Brain microvascular endothelial cell (primary cell): ENCODE measurements at regions not wholly inside any gene's neighbourhood (a gene's known extent, or its start where the extent isn't known, plus 50 kb on each side); places are given as distances from the start of the nearest gene placed in this dataset.
"Not testable (repeated sequence)": the region's sequence is repeated elsewhere in the genome, so short reads cannot be mapped to it uniquely, and the experiment has no call there.

Experiments used
- DNase-seq: peaks from one replicate; pipeline ENCODE4 v3.0.0-alpha.2; 2020
- H3K27ac ChIP-seq: fragments of 250-450 bp; sonication (Bioruptor Pico); 2 replicates; pipeline ENCODE4 v1.5.1; 2020; ENCODE audit warnings: mild to moderate bottlenecking, moderate library complexity
- H3K27me3 ChIP-seq: fragments of 250-450 bp; sonication (Bioruptor Pico); replicated peaks from 2 replicates; pipeline ENCODE4 v1.5.1; 2020; ENCODE audit warnings: mild to moderate bottlenecking
- H3K36me3 ChIP-seq: fragments of 250-450 bp; sonication (Bioruptor Pico); replicated peaks from 2 replicates; pipeline ENCODE4 v1.5.1; 2020; ENCODE audit warnings: mild to moderate bottlenecking
- H3K4me3 ChIP-seq: 2 replicates; pipeline ENCODE4 v1.5.1; 2011; ENCODE audit warnings: low read depth, mild to moderate bottlenecking, control low read depth, low read length, moderate library complexity
- in situ Hi-C: cut with HindIII; loops from 2 replicates; pipeline ENCODE4 v1.10.0; 2017; ENCODE audit warnings: low sequenced_read_pairs, low pct_ligation_motif_present
- TF ChIP-seq, protein P1 (sequence below): IDR thresholded peaks from 2 replicates; pipeline ENCODE4 v1.5.1; 2011; ENCODE audit warnings: low read depth, mild to moderate bottlenecking, moderate library complexity, low read length, control low read depth, inconsistent platforms; ENCODE audit errors: missing control alignments

GRCh38 chr11:15341587-15341986 lies 226.9 kb downstream of the INSC start:
- no peaks in the 10 kb centered on the region for H3K27me3 ChIP-seq
- no peak for DNase-seq
- H3K4me3 ChIP-seq, result no peak overlapping the region
- TF ChIP-seq, protein P1, sequence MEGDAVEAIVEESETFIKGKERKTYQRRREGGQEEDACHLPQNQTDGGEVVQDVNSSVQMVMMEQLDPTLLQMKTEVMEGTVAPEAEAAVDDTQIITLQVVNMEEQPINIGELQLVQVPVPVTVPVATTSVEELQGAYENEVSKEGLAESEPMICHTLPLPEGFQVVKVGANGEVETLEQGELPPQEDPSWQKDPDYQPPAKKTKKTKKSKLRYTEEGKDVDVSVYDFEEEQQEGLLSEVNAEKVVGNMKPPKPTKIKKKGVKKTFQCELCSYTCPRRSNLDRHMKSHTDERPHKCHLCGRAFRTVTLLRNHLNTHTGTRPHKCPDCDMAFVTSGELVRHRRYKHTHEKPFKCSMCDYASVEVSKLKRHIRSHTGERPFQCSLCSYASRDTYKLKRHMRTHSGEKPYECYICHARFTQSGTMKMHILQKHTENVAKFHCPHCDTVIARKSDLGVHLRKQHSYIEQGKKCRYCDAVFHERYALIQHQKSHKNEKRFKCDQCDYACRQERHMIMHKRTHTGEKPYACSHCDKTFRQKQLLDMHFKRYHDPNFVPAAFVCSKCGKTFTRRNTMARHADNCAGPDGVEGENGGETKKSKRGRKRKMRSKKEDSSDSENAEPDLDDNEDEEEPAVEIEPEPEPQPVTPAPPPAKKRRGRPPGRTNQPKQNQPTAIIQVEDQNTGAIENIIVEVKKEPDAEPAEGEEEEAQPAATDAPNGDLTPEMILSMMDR, result no peak
- no peak overlapping the region for H3K27ac ChIP-seq
- in situ Hi-C loops, result no loop called here
- H3K36me3 ChIP-seq, result no peaks in the 10 kb centered on the region

- H3K4me3 ChIP-seq, result no peak overlapping the region
- no peak overlapping the region for H3K27ac ChIP-seq
- in situ Hi-C loops, result no loop called here
- H3K36me3 ChIP-seq, result no peaks in the 10 kb centered on the region
- H3K27me3 ChIP-seq, result no peaks in the 10 kb centered on the region
- TF ChIP-seq, protein P1, result no peak
- DNase-seq, result no peak
These were observed 227.4 kb downstream of the INSC start for GRCh38 chr11:15342163-15342562.

GRCh38 chr11:15346907-15347306 lies 232.2 kb downstream of the INSC start:
- Histone ChIP-seq H3K27me3 (no peaks in the 10 kb centered on the region), H3K4me3 (no peak overlapping the region), H3K27ac (no peak overlapping the region), H3K36me3 (no peaks in the 10 kb centered on the region)
- in situ Hi-C loops, result no loop called here
- TF ChIP-seq, protein P1, result no peak
- no peak for DNase-seq

- in situ Hi-C loops, result no loop called here
These were observed 233.4 kb downstream of the INSC start for GRCh38 chr11:15347969-15348734.

DNA sequence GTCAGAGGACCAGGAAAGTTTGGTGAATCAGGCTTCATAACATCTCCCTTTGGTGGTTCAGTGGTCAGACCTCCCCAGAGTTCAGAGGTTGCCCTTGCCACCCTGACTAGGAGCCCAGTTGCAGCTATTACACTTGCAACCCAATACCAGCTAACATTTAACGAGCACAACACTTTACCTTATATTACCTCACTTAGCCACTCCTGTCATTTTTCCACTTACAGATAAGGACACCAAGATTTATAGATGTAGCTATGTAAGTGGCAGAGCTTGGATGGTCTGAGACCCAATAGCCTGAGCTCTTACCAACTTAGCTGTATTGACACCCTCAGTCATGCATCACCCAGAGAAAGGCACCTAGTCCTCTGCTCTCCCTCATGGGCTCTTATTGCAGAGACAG lies 234.7 kb downstream of the INSC start:
- in situ Hi-C loops, result no loop called here
- TF ChIP-seq, protein P1, result no peak

More at GRCh38 chr11:15347969-15348734, 233.4 kb downstream of the INSC start:
- no peak overlapping the region for H3K27ac ChIP-seq
- no peaks in the 10 kb centered on the region for H3K27me3 ChIP-seq
- H3K4me3 ChIP-seq, result no peak overlapping the region
- H3K36me3 ChIP-seq, result no peaks in the 10 kb centered on the region
- TF ChIP-seq, protein P1, result no peak
- DNase-seq, result no peak

GRCh38 chr11:15361316-15361715 lies 246.6 kb downstream of the INSC start:
- Histone ChIP-seq H3K27ac (no peak overlapping the region), H3K27me3 (no peaks in the 10 kb centered on the region), H3K4me3 (no peak overlapping the region), H3K36me3 (no peaks in the 10 kb centered on the region)
- TF ChIP-seq, protein P1, result no peak
- in situ Hi-C loops, result no loop called here
- DNase-seq, result no peak

More for the DNA sequence above, 234.7 kb downstream of the INSC start:
- DNase-seq, result no peak
- H3K4me3 ChIP-seq, result no peak overlapping the region
- H3K27ac ChIP-seq, result no peak overlapping the region
- no peaks in the 10 kb centered on the region for H3K27me3 ChIP-seq
- no peaks in the 10 kb centered on the region for H3K36me3 ChIP-seq

DNA sequence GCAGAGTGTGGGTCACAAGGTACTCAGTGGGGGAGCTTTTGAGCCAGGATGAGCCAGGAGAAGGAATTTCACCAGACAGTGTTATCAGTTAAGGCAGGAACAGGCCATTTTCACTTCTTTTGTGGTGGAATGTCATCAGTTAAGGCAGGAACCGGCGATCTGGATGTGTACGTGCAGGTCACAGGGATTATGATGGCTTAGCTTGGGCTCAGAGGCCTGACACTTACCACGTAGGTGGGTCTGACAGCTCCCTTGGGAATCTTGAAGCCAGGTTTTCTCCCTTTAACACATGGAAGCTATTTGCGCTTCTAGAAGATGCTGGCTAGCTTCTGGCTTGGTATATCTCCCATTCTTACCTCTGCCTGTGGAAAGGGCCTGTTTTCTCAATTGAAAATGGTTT lies 250.6 kb downstream of the INSC start:
- H3K36me3 ChIP-seq, H3K27ac ChIP-seq, H3K27me3 ChIP-seq, DNase-seq, H3K4me3 ChIP-seq, in situ Hi-C loops: not testable (repeated sequence)
